NCI-H146 treated with DMSO at 0.1 percent for 48 hours (cell line): ENCODE measurements at regions not wholly inside any gene's neighbourhood (a gene's known extent, or its start where the extent isn't known, plus 50 kb on each side); places are given as distances from the start of the nearest gene placed in this dataset.
"Not testable (repeated sequence)": the region's sequence is repeated elsewhere in the genome, so short reads cannot be mapped to it uniquely, and the experiment has no call there.

Source experiments
- DNase-seq: peaks from one replicate; lab custom pipeline; 2025; ENCODE audit not compliant: unreplicated experiment; lab: John Stamatoyannopoulos, UW

GRCh38 chr17:77332981-77333685 lies 192.4 kb downstream of the SEC14L1 start:
- DNase-seq: no peak

GRCh38 chr17:77337150-77337549 lies 196.4 kb downstream of the SEC14L1 start:
- no peak for DNase-seq

GRCh38 chr17:77341069-77341541 lies 200.3 kb downstream of the SEC14L1 start:
- DNase-seq: no peak

- DNase-seq: not testable (repeated sequence)
These were observed 201.9 kb downstream of the SEC14L1 start for GRCh38 chr17:77342656-77342990.

- DNase-seq: no peak
These were observed 202.4 kb downstream of the SEC14L1 start for GRCh38 chr17:77343031-77343800.

- no peak for DNase-seq
These were observed 203.3 kb downstream of the SEC14L1 start for GRCh38 chr17:77344038-77344437.

GRCh38 chr17:77345260-77345910 lies 204.6 kb downstream of the SEC14L1 start:
- no peak for DNase-seq

- no peak for DNase-seq
These were observed 206.0 kb downstream of the SEC14L1 start for GRCh38 chr17:77346765-77347164.

- no peak for DNase-seq
These were observed 206.8 kb downstream of the SEC14L1 start for GRCh38 chr17:77347544-77347943.

- DNase-seq: no peak
These were observed 209.4 kb downstream of the SEC14L1 start for GRCh38 chr17:77349976-77350830.

- DNase-seq: no peak
These were observed 211.7 kb downstream of the SEC14L1 start for GRCh38 chr17:77352441-77352840.

GRCh38 chr17:77352996-77353395 lies 212.2 kb downstream of the SEC14L1 start:
- DNase-seq: no peak

- no peak for DNase-seq
These were observed 213.1 kb downstream of the SEC14L1 start for GRCh38 chr17:77353684-77354419.

GRCh38 chr17:77354420-77354669 lies 213.6 kb downstream of the SEC14L1 start:
- DNase-seq: no peak

GRCh38 chr17:77354670-77355455 lies 214.1 kb downstream of the SEC14L1 start:
- no peak for DNase-seq

GRCh38 chr17:77356109-77356689 lies 215.4 kb downstream of the SEC14L1 start:
- DNase-seq: no peak

GRCh38 chr17:77356690-77357201 lies 216.0 kb downstream of the SEC14L1 start:
- no peak for DNase-seq

- DNase-seq: no peak
These were observed 218.0 kb downstream of the SEC14L1 start for GRCh38 chr17:77358801-77359200.

- no peak for DNase-seq
These were observed 218.5 kb downstream of the SEC14L1 start for GRCh38 chr17:77359236-77359635.
